Panc1 (cell line): ENCODE measurements at regions not wholly inside any gene's neighbourhood (a gene's known extent, or its start where the extent isn't known, plus 50 kb on each side); places are given as distances from the start of the nearest gene placed in this dataset.

Source experiments
- ATAC-seq: fragments of 200-7000 bp; cut with Tn5 transposase; 2 replicates; pipeline ENCODE4 v1.9.1; 2020; ENCODE audit warnings: mild to moderate bottlenecking, moderate library complexity
- BruUV-seq: library from RNA; stranded (reverse); fragments of 400-500 nt; replicated peaks from 2 replicates; lab custom pipeline; 2021; lab: Mats Ljungman, UMichigan
- CTCF ChIA-PET: fragments of 300-600 bp; sonication (Branson Sonifier 250); formaldehyde crosslinking; loops from one replicate; lab custom pipeline; 2022; ENCODE audit warnings: antibody characterized with exemption; lab: Charles Lee
- POLR2A ChIA-PET: fragments of 300-600 bp; sonication (Branson Sonifier 250); formaldehyde crosslinking; loops from one replicate; lab custom pipeline; 2022; ENCODE audit warnings: antibody characterized with exemption; lab: Charles Lee
- DNase-seq: peaks from one replicate; pipeline ENCODE4 v3.0.0-alpha.2; 2010; ENCODE audit warnings: low read depth, low spot score
- H3K27ac ChIP-seq: 2 replicates; pipeline ENCODE4 v1.5.1; 2011; ENCODE audit warnings: mild to moderate bottlenecking, low read length, inconsistent platforms
- H3K27me3 ChIP-seq: fragments of 200-500 bp; sonication (Bioruptor generic); 2 replicates; pipeline ENCODE4 v1.6.0; 2014; ENCODE audit warnings: low read length, inconsistent platforms; ENCODE audit not compliant: control insufficient read depth, insufficient read depth
- H3K36me3 ChIP-seq: fragments of 200-500 bp; sonication (Bioruptor generic); 2 replicates; pipeline ENCODE4 v1.5.1; 2014; ENCODE audit warnings: inconsistent platforms, mild to moderate bottlenecking, low read length, moderate library complexity; ENCODE audit not compliant: control insufficient read depth, insufficient read depth
- H3K4me1 ChIP-seq: 2 replicates; pipeline ENCODE4 v1.5.1; 2011; ENCODE audit warnings: inconsistent platforms, mild to moderate bottlenecking, low read length, moderate library complexity; ENCODE audit not compliant: control insufficient read depth, insufficient read depth
- H3K4me3 ChIP-seq, 2 experiments: 2 replicates each; pipeline ENCODE4 v1.5.1; 2011 to 2012; ENCODE audit warnings: low read depth in 2 of 2, low read length in 2 of 2, mild to moderate bottlenecking in 2 of 2, inconsistent platforms in 1 of 2, moderate library complexity in 1 of 2
- H3K9me3 ChIP-seq: fragments of 200-500 bp; sonication (Bioruptor generic); 2 replicates; pipeline ENCODE4 v1.5.1; 2014; ENCODE audit warnings: low read depth, mild to moderate bottlenecking, inconsistent platforms, low read length, moderate library complexity; ENCODE audit not compliant: control insufficient read depth, insufficient read depth
- POLR2AphosphoS5 ChIP-seq: IDR thresholded peaks from 2 replicates; pipeline ENCODE4 v1.6.1; 2012; ENCODE audit warnings: mild to moderate bottlenecking, low read depth, low read length, moderate library complexity
- SIN3A ChIP-seq: IDR thresholded peaks from 2 replicates; pipeline ENCODE4 v1.6.1; 2012; ENCODE audit warnings: low read depth, mild to moderate bottlenecking, low read length, moderate library complexity, borderline replicate concordance; ENCODE audit not compliant: insufficient read depth
- TCF7L2 ChIP-seq: IDR thresholded peaks from 2 replicates; pipeline ENCODE4 v1.6.1; 2011; ENCODE audit warnings: mild to moderate bottlenecking, low read depth, low read length, inconsistent platforms
- in situ Hi-C: cut with HindIII; loops from 2 replicates; pipeline ENCODE4 v1.10.0; 2016; ENCODE audit warnings: low sequenced_read_pairs, low pct_unique_long_range_greater_than_20kb
- intact Hi-C: fragments of 100-400 bp; cut with micrococcal nuclease; formaldehyde crosslinking; loops from one replicate; pipeline ENCODE4 v1.10.0; 2022; ENCODE audit not compliant: unreplicated experiment
- TF ChIP-seq, protein P1 (sequence below), 2 experiments: IDR thresholded peaks; 2 replicates each; pipeline ENCODE4 v1.6.1; 2011 to 2012; ENCODE audit warnings: low read depth in 2 of 2, control low read depth in 1 of 2, low read length in 1 of 2, mild to moderate bottlenecking in 1 of 2, moderate library complexity in 1 of 2; ENCODE audit not compliant: insufficient read depth in 1 of 2
- TF ChIP-seq, protein P2 (sequence below): fragments of 450-650 bp; IDR thresholded peaks from 2 replicates; pipeline ENCODE4 v1.5.1; 2017; ENCODE audit warnings: mild to moderate bottlenecking

DNA sequence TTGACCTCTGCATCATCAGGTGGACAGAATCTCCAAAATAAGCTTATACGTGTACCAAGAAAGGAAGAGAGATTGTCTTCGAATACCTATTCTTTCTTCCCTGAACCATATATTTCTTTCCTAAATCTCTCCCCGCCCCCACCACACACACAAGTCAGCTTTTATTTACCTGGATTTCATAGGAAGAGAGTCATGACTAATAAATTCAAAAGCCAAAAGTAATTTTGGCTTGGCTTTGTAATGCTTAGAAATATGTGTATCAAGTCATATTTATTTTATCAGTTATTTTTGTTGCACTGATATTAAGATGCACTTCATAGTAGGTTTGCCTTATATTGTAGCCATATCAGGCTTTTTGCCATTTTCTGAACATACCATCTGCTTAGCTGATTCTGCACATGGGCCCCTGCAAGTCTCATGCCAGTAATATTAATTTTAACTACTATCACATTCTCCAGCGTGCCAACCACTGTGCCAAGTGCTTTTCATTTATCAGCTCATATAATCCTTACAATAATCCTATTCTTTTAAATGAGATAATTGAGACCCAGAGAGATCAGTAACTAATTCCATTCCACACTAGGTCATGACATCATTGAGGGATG is 1405.3 kb upstream of the NUDT12 start:
- Histone ChIP-seq H3K9me3 (no peaks in the 10 kb centered on the region), H3K4me1 (no peaks in the 10 kb centered on the region), H3K36me3 (no peaks in the 10 kb centered on the region), H3K27me3 (no peaks in the 10 kb centered on the region), H3K27ac (no peak overlapping the region), H3K4me3 (no peak overlapping the region)
- TF ChIP-seq SIN3A, result no peak
- TF ChIP-seq TCF7L2, result no peak
- TF ChIP-seq, protein P1, sequence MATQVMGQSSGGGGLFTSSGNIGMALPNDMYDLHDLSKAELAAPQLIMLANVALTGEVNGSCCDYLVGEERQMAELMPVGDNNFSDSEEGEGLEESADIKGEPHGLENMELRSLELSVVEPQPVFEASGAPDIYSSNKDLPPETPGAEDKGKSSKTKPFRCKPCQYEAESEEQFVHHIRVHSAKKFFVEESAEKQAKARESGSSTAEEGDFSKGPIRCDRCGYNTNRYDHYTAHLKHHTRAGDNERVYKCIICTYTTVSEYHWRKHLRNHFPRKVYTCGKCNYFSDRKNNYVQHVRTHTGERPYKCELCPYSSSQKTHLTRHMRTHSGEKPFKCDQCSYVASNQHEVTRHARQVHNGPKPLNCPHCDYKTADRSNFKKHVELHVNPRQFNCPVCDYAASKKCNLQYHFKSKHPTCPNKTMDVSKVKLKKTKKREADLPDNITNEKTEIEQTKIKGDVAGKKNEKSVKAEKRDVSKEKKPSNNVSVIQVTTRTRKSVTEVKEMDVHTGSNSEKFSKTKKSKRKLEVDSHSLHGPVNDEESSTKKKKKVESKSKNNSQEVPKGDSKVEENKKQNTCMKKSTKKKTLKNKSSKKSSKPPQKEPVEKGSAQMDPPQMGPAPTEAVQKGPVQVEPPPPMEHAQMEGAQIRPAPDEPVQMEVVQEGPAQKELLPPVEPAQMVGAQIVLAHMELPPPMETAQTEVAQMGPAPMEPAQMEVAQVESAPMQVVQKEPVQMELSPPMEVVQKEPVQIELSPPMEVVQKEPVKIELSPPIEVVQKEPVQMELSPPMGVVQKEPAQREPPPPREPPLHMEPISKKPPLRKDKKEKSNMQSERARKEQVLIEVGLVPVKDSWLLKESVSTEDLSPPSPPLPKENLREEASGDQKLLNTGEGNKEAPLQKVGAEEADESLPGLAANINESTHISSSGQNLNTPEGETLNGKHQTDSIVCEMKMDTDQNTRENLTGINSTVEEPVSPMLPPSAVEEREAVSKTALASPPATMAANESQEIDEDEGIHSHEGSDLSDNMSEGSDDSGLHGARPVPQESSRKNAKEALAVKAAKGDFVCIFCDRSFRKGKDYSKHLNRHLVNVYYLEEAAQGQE (IDR thresholded peaks at IDR 0.05; ENCODE audit: insufficient read depth in 1 of 2, low read depth in 2 of 2, low read length in 1 of 2), result no peak
- no peak for TF ChIP-seq POLR2AphosphoS5
- TF ChIP-seq, protein P2, sequence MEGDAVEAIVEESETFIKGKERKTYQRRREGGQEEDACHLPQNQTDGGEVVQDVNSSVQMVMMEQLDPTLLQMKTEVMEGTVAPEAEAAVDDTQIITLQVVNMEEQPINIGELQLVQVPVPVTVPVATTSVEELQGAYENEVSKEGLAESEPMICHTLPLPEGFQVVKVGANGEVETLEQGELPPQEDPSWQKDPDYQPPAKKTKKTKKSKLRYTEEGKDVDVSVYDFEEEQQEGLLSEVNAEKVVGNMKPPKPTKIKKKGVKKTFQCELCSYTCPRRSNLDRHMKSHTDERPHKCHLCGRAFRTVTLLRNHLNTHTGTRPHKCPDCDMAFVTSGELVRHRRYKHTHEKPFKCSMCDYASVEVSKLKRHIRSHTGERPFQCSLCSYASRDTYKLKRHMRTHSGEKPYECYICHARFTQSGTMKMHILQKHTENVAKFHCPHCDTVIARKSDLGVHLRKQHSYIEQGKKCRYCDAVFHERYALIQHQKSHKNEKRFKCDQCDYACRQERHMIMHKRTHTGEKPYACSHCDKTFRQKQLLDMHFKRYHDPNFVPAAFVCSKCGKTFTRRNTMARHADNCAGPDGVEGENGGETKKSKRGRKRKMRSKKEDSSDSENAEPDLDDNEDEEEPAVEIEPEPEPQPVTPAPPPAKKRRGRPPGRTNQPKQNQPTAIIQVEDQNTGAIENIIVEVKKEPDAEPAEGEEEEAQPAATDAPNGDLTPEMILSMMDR, result no peak
- DNase-seq (no peak), ATAC-seq (no peak)
- CTCF ChIA-PET, result no interaction called here
- BruUV-seq, result no TSS peak
- POLR2A ChIA-PET, result interaction anchor here (0.7 kb wide), 1 partner anchor 15 kb away, joined by 3 read pairs; no protein-coding TSS in a partner anchor
- intact Hi-C loops, result no loop called here
- in situ Hi-C loops, result no loop called here

- intact Hi-C loops (no loop called here), in situ Hi-C loops (no loop called here)
- Histone ChIP-seq H3K27ac (no peak overlapping the region), H3K4me3 (no peak overlapping the region), H3K36me3 (no peaks in the 10 kb centered on the region), H3K9me3 (no peaks in the 10 kb centered on the region), H3K27me3 (no peaks in the 10 kb centered on the region), H3K4me1 (no peaks in the 10 kb centered on the region)
- BruUV-seq, result no TSS peak
- DNase-seq, result no peak
- no peak for TF ChIP-seq POLR2AphosphoS5
- TF ChIP-seq, protein P2, result no peak
- no peak for TF ChIP-seq TCF7L2
- no peak for TF ChIP-seq SIN3A
- TF ChIP-seq, protein P1 (IDR thresholded peaks at IDR 0.05; ENCODE audit: insufficient read depth in 1 of 2, low read depth in 2 of 2, low read length in 1 of 2), result no peak
- CTCF ChIA-PET, result no interaction called here
- no peak for ATAC-seq
- POLR2A ChIA-PET, result no interaction called here
These were observed 1402.4 kb upstream of the NUDT12 start for GRCh38 chr5:104965006-104965405.
